Fibroblast of skin of scalp (primary cell): ENCODE measurements at regions not wholly inside any gene's neighbourhood (a gene's known extent, or its start where the extent isn't known, plus 50 kb on each side); places are given as distances from the start of the nearest gene placed in this dataset.
A peak's percentile ranks its signal among the peaks of the same experiment; 100 is the strongest.
"Not testable (repeated sequence)": the region's sequence is repeated elsewhere in the genome, so short reads cannot be mapped to it uniquely, and the experiment has no call there.

ENCODE experiments used
- DNase-seq: peaks from one replicate; pipeline ENCODE4 v3.0.0-alpha.2; 2013

GRCh38 chr5:42089705-42090104 lies 164.6 kb downstream of the FBXO4 start:
- DNase-seq = no peak

DNA sequence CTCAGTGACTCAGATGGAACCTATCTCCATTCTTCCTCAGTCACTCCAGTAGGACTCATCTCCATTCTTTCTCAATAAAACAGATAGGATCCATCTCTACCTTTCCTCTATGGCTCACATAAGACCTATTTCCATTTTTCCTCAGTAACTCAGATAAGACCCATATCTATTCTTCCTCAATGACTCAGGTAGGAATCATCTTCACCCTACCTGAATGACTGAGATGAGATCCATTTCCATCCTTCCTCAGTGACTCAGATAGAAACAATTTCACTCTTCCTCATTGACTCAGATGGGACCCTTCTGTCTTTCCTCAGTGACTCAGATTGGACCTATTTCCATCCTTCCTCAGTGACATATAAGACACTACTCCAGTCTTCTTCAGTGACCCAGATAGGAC lies 165.1 kb downstream of the FBXO4 start:
- no peak for DNase-seq

- not testable (repeated sequence) for DNase-seq
Observed at GRCh38 chr5:42099846-42100245, 174.8 kb downstream of the FBXO4 start.

DNA sequence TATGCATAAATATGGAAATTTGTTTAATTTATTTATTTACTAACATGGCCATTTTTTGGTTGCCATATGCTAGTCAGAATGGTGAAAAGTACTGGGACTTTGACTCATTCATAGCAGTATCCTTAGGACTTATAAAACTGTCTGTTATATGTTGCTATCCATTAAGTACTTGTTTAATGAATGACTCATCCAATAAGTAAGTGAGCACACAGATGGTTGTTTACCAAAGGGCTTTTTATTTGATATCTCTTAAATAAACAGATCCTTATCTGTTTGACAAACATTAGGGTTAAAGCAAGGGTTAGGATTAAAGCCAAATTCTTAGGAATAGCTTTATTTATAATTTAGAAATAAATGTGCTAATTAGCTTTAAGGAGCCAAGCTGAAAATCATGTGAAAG lies 183.4 kb downstream of the FBXO4 start:
- DNase-seq = no peak

DNA sequence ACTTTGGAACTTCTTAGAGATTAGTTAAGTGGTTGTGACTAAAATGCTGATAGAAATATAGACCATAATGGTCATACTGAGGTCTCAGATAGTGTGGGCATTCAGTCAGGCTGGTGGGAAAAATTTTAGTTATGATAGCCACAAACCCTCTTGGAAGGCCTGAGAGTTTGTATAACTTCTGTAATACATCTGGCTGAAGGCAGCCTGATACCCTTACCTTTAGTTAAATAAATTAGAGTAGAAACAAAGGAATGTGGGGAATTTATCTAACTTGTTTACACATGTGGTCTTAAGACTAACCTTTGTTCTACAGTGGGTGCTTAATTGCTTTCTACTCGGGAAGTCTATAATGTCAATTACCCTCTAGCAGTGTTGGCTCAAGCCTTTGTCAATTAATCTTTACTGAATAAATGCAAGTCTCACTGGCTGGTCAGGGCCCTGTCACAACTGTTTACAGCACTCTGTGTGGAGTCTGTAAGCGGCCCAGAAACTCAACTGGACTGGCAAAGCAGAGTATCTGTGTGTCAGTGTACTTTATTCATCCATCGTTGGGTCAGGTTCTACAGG lies 184.0 kb downstream of the FBXO4 start:
- no peak for DNase-seq

- not testable (repeated sequence) for DNase-seq
Observed at GRCh38 chr5:42115721-42116120, 190.6 kb downstream of the FBXO4 start.

GRCh38 chr5:42120070-42120469 lies 195.0 kb downstream of the FBXO4 start:
- DNase-seq = no peak

GRCh38 chr5:42121401-42121800 lies 196.3 kb downstream of the FBXO4 start:
- no peak for DNase-seq

DNA sequence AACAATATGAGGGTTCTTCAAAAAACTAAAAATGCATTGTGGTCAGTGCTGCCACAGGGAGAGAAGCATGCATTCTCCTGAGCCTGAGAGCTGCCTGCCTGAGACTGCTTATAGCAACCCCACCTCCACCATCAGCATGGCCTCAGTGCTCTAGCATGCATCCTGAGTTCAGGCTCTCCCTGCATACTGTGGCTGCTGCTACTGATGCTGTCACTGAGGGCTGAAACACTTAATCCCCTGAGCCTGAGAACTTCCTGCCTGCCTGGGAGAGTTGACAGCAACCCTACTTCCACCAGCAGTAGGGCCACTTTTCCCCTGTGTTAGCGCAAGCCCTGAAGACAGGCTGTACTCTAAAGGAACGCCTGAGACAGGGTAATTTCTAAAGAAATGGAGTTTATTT lies 206.0 kb downstream of the FBXO4 start:
- no peak for DNase-seq

DNA sequence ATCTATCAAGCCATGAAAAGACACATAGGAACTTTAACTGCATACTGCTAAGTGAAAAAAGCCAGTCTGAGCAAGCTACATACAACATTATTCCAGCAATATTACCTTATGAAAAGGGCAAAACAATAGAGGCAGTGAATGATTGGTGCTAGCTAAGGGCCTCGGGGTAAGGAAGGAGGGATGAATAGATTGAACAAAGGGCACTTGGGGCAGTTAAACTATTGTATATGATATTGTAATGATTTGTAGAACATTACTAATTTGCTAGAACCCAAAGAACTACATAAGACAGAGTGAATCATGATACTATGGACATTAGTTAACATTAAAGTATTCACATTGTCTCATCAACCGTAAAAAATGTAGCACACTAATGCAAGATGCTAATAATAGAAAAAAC lies 218.3 kb downstream of the FBXO4 start:
- DNase-seq = no peak

- DNase-seq = no peak
Observed at GRCh38 chr5:42148813-42149212, 223.7 kb downstream of the FBXO4 start.

GRCh38 chr5:42157215-42157614 lies 232.1 kb downstream of the FBXO4 start:
- no peak for DNase-seq

DNA sequence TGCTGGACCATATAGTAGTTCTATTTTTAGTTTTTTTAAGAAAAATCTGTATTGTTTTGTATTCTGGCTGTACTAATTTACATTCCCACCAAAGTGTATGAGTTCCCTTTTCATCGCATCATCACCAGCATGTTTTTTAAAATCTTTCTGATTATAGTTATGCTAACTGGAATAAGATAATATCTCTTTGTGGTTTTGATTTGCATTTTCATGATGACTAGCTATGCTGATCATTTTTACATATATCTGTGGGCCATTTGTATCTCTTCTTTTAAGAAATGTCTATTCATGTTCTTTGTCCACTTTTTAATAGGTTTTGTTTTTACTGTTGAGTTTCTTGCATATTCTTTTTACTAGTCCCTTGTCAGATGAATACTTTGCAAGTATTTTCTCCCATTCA lies 238.0 kb downstream of the FBXO4 start:
- no peak for DNase-seq

- no peak for DNase-seq
Observed at GRCh38 chr5:42168091-42168670, 243.1 kb downstream of the FBXO4 start.

GRCh38 chr5:42176118-42176517 lies 247.1 kb upstream of the GHR start:
- DNase-seq = not testable (repeated sequence)

GRCh38 chr5:42179843-42180242 lies 243.4 kb upstream of the GHR start:
- DNase-seq = not testable (repeated sequence)

GRCh38 chr5:42216904-42217303 lies 206.3 kb upstream of the GHR start:
- DNase-seq = no peak

GRCh38 chr5:42217791-42218190 lies 205.4 kb upstream of the GHR start:
- no peak for DNase-seq

DNA sequence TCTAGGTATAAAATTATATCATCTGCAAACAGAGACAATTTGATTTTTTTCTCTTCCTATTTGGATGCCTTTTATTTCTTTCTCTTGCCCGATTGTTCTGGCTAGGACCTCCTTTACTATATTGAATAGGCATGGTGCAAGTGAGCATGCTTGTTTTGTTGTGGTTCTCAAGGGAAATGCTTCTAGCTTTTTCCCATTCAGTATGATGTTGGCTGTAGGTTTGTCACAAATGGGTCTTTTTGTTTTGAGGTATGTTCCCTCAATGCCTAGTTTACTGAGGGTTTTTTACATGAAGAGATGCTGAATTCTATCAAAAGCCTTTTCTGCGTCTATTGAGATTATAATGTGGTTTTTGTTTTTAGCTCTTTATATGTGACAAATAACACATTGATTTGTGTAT lies 198.2 kb upstream of the GHR start:
- DNase-seq = no peak

DNA sequence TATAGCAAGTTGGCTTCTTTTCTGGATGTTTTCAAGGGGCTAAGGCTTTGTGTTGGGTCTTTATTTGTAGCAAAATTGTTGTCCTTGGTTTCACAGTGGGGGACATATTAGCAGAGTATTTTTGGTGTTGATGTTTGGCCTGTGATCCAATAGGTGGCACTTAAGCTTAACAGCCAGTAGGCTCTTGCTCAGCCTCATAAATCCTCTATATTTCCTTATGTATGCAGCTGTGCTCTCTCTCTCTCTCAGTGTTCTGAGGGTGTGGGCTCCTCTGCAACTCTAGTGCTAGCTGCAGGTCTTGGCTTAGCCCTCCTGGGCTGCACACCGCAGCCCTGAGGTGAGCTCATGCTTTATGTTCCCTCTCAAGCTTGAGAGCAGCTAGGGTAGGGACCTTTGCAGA lies 195.0 kb upstream of the GHR start:
- DNase-seq = peak; percentile 4

DNA sequence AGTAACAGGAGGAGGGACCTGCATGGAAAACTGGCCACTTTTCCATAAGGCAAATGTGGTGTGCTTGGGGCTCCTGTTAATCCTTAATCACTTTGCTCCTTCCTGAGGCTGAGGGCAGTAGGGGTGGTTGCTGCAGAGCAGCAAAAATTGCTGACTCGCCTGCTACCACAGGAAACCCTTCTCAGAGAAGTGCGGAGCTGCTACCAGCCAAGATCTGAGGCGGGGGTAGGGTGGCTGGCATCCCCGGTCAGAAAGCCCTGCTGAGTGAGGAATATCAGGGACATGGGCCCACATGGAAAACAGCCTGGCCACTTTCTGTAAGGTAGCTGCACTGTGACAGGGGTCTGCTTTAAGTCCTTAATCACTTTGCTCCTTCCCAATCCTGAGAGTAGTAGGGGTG lies 192.4 kb upstream of the GHR start:
- no peak for DNase-seq

GRCh38 chr5:42235241-42235640 lies 188.0 kb upstream of the GHR start:
- no peak for DNase-seq

DNA sequence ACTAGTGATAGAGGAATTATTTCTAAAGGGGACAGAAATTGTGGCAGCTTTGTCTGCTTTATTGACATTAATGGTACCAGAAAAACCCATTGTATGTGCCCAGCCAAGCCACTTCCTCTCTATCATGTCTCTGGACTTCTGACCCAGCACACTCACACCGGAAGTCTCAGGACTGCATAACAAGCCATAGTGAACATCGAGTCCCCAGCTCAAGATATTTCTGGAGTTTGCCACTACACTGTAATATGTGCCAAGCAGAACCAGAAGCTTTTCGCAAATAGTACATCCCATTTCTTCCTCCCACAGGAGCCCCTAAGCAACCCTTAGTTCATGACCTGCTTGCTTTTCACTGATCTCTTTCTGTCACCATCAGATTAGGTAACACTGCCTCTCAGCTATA lies 187.4 kb upstream of the GHR start:
- DNase-seq = no peak

DNA sequence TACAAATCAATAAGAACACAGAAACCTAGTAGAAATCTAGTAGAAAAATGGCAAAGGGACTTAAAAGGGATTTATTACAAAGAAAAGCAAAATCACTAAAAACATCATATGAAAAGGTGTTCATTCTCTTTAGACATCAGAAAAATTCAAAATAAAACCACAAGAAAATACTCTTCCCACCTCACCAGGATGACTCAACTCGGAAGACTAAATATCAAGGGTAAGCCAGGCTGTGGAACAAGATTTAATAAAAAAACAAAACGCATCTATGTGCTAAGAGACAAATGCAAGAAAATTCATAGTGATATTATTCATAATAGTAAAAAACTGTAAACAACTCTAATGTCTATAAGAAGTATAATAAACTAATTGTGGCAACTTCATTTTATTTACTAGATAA lies 181.6 kb upstream of the GHR start:
- DNase-seq = no peak

DNA sequence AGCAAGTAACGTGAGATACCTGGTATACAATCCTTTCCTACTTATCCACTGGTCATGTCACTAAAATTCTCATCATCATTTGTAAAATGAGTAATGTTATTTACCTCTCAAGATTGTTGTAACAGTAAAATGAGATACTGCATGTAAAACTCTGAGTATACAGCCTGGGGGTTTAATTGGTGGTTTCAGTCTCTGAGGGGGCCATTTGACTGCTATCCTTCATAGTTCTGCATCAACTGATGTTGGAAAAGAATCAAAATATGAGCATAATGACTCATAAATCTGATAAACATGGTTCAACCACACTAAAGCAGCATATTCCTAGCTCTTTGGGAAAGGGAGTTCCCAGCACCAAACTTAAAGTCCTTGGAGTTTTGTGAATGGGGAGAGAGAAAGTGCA lies 181.0 kb upstream of the GHR start:
- DNase-seq = peak; percentile 7
